Amniotic epithelial cell (primary cell): ENCODE measurements at regions not wholly inside any gene's neighbourhood (a gene's known extent, or its start where the extent isn't known, plus 50 kb on each side); places are given as distances from the start of the nearest gene placed in this dataset.

Source experiments
- DNase-seq: peaks from one replicate; pipeline ENCODE4 v3.0.0-alpha.2; 2010; ENCODE audit warnings: low read depth

- DNase-seq = peak; percentile 29
Measured at GRCh38 chr13:105220063-105220462, 1315.4 kb downstream of the EFNB2 start.

- no peak for DNase-seq
Measured at GRCh38 chr13:105219651-105220050, 1315.8 kb downstream of the EFNB2 start.

- no peak for DNase-seq
Measured at GRCh38 chr13:105213512-105213911, 1322.0 kb downstream of the EFNB2 start.

- DNase-seq = peak; percentile 50
Measured at GRCh38 chr13:105207572-105208293, 1327.7 kb downstream of the EFNB2 start.

- peak; percentile 77 for DNase-seq
Measured at GRCh38 chr13:105202354-105202753, 1333.1 kb downstream of the EFNB2 start.

- no peak for DNase-seq
Measured at GRCh38 chr13:105201351-105201750, 1334.1 kb downstream of the EFNB2 start.

GRCh38 chr13:105200181-105200580, 1335.3 kb downstream of the EFNB2 start:
- no peak for DNase-seq

- peak; percentile 97 for DNase-seq
Measured at GRCh38 chr13:105196052-105196451, 1339.4 kb downstream of the EFNB2 start.

- no peak for DNase-seq
Measured at GRCh38 chr13:105193026-105193425, 1342.4 kb downstream of the EFNB2 start.

- DNase-seq = no peak
Measured at GRCh38 chr13:105184201-105184600, 1351.3 kb downstream of the EFNB2 start.

- DNase-seq = peak; percentile 42
Measured at GRCh38 chr13:105177265-105177900, 1358.1 kb downstream of the EFNB2 start.

- no peak for DNase-seq
Measured at GRCh38 chr13:105170438-105170837, 1365.0 kb downstream of the EFNB2 start.

- DNase-seq = no peak
Measured at GRCh38 chr13:105168295-105168694, 1367.2 kb downstream of the EFNB2 start.

- DNase-seq = peak; percentile 1
Measured at GRCh38 chr13:105167385-105167784, 1368.1 kb downstream of the EFNB2 start.

- DNase-seq = no peak
Measured at GRCh38 chr13:105165449-105166125, 1369.9 kb downstream of the EFNB2 start.

- DNase-seq = no peak
Measured at GRCh38 chr13:105159841-105160240, 1375.6 kb downstream of the EFNB2 start.

GRCh38 chr13:105153611-105154010, 1381.9 kb downstream of the EFNB2 start:
- DNase-seq = peak; percentile 40

GRCh38 chr13:105151639-105152038, 1383.8 kb downstream of the EFNB2 start:
- DNase-seq = no peak

GRCh38 chr13:105147461-105147860, 1388.0 kb downstream of the EFNB2 start:
- peak; percentile 84 for DNase-seq

- DNase-seq = no peak
Measured at GRCh38 chr13:105144936-105145335, 1390.5 kb downstream of the EFNB2 start.

GRCh38 chr13:105144020-105144419, 1391.4 kb downstream of the EFNB2 start:
- DNase-seq = no peak

GRCh38 chr13:105142556-105142955, 1392.9 kb downstream of the EFNB2 start:
- no peak for DNase-seq
